ENCODE measurements at regions not wholly inside any gene's neighbourhood (a gene's known extent, or its start where the extent isn't known, plus 50 kb on each side); places are given as distances from the start of the nearest gene placed in this dataset.

- TF ChIP-seq TAF1 (IDR thresholded peaks at IDR 0.05; ENCODE audit: borderline replicate concordance, insufficient read depth, low read length), result no peak
- no peak for TF ChIP-seq POLR2AphosphoS5 (IDR thresholded peaks at IDR 0.05; ENCODE audit: low read depth, low read length)
- TF ChIP-seq REST (IDR thresholded peaks at IDR 0.05; ENCODE audit: insufficient read depth in 1 of 2, low read depth in 2 of 2, low read length in 2 of 2), result no peak
Measured at GRCh38 chr10:128398118-128398517, 271.9 kb upstream of the MKI67 start.

All from PFSK-1 (cell line).